Muscle of back (tissue), 3 donors: ENCODE measurements at regions not wholly inside any gene's neighbourhood (a gene's known extent, or its start where the extent isn't known, plus 50 kb on each side); places are given as distances from the start of the nearest gene placed in this dataset.
"Not testable (repeated sequence)": the region's sequence is repeated elsewhere in the genome, so short reads cannot be mapped to it uniquely, and the experiment has no call there.

Experiments used
- DNase-seq, 3 donors: peaks; one replicate each; pipeline versions ENCODE4 v3.0.0 to v3.0.0-alpha.2; 2013

GRCh38 chr2:48219555-48220436 is 94.7 kb upstream of the FOXN2 start:
- no peak for DNase-seq

- DNase-seq: no peak
These were observed 94.0 kb upstream of the FOXN2 start for GRCh38 chr2:48220501-48220900.

GRCh38 chr2:48221846-48222516 is 92.5 kb upstream of the FOXN2 start:
- no peak for DNase-seq

- DNase-seq: no peak
These were observed 86.7 kb upstream of the FOXN2 start for GRCh38 chr2:48227617-48228344.

GRCh38 chr2:48228345-48228684 is 86.2 kb upstream of the FOXN2 start:
- DNase-seq: no peak

- DNase-seq: no peak
These were observed 85.4 kb upstream of the FOXN2 start for GRCh38 chr2:48229063-48229462.

GRCh38 chr2:48230834-48231233 is 83.6 kb upstream of the FOXN2 start:
- no peak for DNase-seq

GRCh38 chr2:48232351-48232750 is 82.1 kb upstream of the FOXN2 start:
- DNase-seq: no peak

GRCh38 chr2:48233005-48233404 is 81.5 kb upstream of the FOXN2 start:
- no peak for DNase-seq

- not testable (repeated sequence) for DNase-seq
These were observed 80.7 kb upstream of the FOXN2 start for GRCh38 chr2:48233824-48234223.

GRCh38 chr2:48235076-48235475 is 79.4 kb upstream of the FOXN2 start:
- no peak for DNase-seq

- DNase-seq: no peak
These were observed 76.1 kb upstream of the FOXN2 start for GRCh38 chr2:48238381-48238780.

GRCh38 chr2:48240912-48241311 is 73.6 kb upstream of the FOXN2 start:
- DNase-seq: no peak

GRCh38 chr2:48247206-48247605 is 67.3 kb upstream of the FOXN2 start:
- DNase-seq: peak in 1 of 3 donors; percentile 19

- peak; percentile 73 to 87 (median 82) for DNase-seq
These were observed 66.1 kb upstream of the FOXN2 start for GRCh38 chr2:48248251-48248933.

GRCh38 chr2:48249025-48249424 is 65.5 kb upstream of the FOXN2 start:
- DNase-seq: peak; percentile 67 to 82 (median 75)

GRCh38 chr2:48249631-48250473 is 64.6 kb upstream of the FOXN2 start:
- peak in 2 of 3 donors; percentile 15 to 51 for DNase-seq

GRCh38 chr2:48250474-48250844 is 64.0 kb upstream of the FOXN2 start:
- no peak for DNase-seq

- no peak for DNase-seq
These were observed 63.5 kb upstream of the FOXN2 start for GRCh38 chr2:48250943-48251342.

GRCh38 chr2:48251437-48252148 is 62.9 kb upstream of the FOXN2 start:
- DNase-seq: no peak
